NCI-H2029 (cell line): ENCODE measurements at regions not wholly inside any gene's neighbourhood (a gene's known extent, or its start where the extent isn't known, plus 50 kb on each side); places are given as distances from the start of the nearest gene placed in this dataset.

Experiments used
- DNase-seq: peaks from one replicate; lab custom pipeline; 2025; lab: John Stamatoyannopoulos, UW

DNA sequence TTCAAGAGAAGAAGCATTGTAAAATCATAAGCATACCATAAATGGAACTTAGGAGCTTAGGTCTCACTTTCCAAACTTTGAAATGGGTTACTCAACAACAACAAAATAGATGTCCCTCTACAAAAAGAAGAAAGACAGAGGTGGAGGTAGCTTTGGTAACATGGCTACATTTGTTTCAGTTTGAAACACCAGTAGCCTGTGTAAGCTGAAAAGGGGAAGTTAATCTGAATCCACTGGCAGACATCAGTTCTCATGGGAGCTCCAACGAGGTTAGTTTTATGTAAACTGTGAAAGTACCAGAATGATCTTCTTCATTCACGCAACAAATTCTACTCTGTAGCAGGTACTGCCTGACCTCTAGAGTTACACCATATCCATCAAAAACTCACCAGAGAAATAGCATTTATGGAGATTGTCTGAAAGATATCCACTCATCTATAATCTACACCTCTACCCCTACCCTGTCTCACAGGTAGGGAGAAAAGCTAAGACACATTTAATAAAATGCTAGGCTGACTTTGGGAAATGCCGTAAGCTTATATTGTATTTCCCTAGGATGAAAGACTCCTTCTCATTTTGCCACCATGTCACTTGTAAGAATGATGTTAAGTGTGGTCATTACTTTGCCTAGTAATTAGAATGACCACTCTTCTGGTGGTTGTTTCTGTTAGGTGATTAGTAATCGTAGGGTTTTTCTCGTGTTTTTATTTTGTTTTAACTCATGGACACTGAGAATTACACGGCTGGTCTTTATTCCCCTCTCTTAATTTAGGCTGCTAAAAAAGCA, 224.1 kb downstream of the ASCL1 start:
- no peak for DNase-seq

GRCh38 chr12:103182299-103182698, 224.8 kb downstream of the ASCL1 start:
- no peak for DNase-seq

GRCh38 chr12:103196467-103196866, 239.0 kb downstream of the ASCL1 start:
- DNase-seq: no peak

- peak; percentile 41 for DNase-seq
Measured at GRCh38 chr12:103197725-103198388, 240.4 kb downstream of the ASCL1 start.

- DNase-seq: no peak
Measured at GRCh38 chr12:103198499-103198898, 241.0 kb downstream of the ASCL1 start.

DNA sequence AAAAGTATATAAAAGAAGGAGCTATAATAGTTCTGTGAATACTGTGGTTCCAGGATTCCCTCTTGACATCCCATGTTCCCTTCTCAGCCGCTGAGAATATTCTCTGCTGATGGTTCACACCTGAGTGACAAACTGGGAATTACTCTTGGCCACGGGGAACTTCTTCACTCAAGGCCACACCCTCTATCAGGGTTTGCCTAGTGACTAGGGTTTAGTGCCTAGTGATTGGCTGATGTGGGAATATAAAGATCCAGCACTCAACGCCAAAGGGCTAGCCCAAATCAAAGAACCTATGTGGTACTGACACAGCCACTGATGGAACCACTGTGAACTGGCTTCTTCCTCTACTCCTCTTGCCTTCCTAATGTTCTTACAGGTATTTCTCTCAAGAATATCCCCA, 248.4 kb downstream of the ASCL1 start:
- DNase-seq: no peak

GRCh38 chr12:103207936-103208335, 250.5 kb downstream of the ASCL1 start:
- no peak for DNase-seq

- peak; percentile 97 for DNase-seq
Measured at GRCh38 chr12:103241184-103241583, 254.6 kb downstream of the C12orf42 start.

GRCh38 chr12:103244596-103244995, 251.2 kb downstream of the C12orf42 start:
- no peak for DNase-seq

DNA sequence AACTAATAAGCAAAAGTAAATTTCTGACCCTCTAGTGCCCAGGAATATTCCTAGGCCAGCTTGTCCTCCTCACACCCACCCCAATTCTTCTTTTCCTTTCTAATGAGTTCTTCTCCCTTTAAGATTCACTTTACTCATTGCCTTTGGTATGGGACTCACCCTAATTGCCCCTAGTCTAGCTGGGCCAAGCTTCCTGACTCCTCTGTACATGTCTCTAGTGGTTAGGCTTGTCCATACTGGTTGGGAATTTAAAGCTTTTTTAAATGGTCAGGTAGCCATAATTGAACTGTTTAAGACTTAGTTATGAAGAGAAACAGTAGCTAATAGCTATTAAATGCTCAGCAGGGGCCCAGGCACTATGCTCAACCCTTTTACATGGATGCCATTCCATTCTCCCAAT, 248.2 kb downstream of the C12orf42 start:
- DNase-seq: no peak

GRCh38 chr12:103249607-103250006, 246.2 kb downstream of the C12orf42 start:
- peak; percentile 87 for DNase-seq

DNA sequence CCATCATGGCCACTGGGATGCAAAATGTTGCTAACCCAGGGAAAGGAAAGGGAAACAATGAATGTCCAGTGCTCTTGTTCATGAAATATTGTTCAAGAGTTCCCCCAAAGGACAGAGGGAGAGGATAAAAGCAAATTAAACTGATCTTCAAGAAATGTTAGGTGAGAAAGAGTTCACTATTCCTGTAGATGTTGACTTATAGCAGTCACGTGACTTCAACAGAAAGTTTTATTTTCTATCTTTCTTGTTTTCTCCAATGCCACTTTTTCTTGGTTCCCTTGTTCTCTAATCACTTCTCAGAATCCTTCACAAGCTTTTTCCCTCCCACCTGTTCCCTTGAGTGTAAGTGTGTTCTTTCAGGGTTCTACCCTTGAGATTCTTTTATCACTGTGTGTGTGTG, 245.3 kb downstream of the C12orf42 start:
- no peak for DNase-seq
